ENCODE measurements at regions not wholly inside any gene's neighbourhood (a gene's known extent, or its start where the extent isn't known, plus 50 kb on each side); places are given as distances from the start of the nearest gene placed in this dataset.
"Not testable (repeated sequence)": the region's sequence is repeated elsewhere in the genome, so short reads cannot be mapped to it uniquely, and the experiment has no call there.

- TF ChIP-seq CTCF (IDR thresholded peaks at IDR 0.05) = no peak
- H3K4me3 Mint-ChIP-seq = no peak overlapping the region
- intact Hi-C loops (cut with micrococcal nuclease) = no loop called here
- peaks cover 4% of the 10 kb centered on the region for H3K27me3 Mint-ChIP-seq
- H3K27ac Mint-ChIP-seq = no peak overlapping the region
- ChIA-PET CTCF (no interaction called here), POLR2A (interaction anchor here (0.5 kb wide), 1 partner anchor 471 kb away, joined by 4 read pairs; no protein-coding TSS in a partner anchor)
- no peaks in the 10 kb centered on the region for H3K4me1 Mint-ChIP-seq
- peaks cover 9% of the 10 kb centered on the region for H3K9me3 Mint-ChIP-seq
- DNase-seq (no peak), ATAC-seq (ENCODE audit: low read depth) (no peak)
- H3K36me3 Mint-ChIP-seq (ENCODE audit: low read depth) = no peaks in the 10 kb centered on the region
These were observed 181.1 kb downstream of the HIPK3 start for GRCh38 chr11:33438301-33438700.

- ChIA-PET CTCF (no interaction called here), POLR2A (no interaction called here)
- no peaks in the 10 kb centered on the region for H3K4me1 Mint-ChIP-seq
These were observed 180.3 kb downstream of the HIPK3 start for GRCh38 chr11:33437529-33437928.

GRCh38 chr11:33435216-33435615, 178.0 kb downstream of the HIPK3 start:
- no peak for DNase-seq
- Mint-ChIP-seq H3K4me3 (no peak overlapping the region), H3K4me1 (no peaks in the 10 kb centered on the region), H3K36me3 (ENCODE audit: low read depth) (no peaks in the 10 kb centered on the region), H3K27ac (no peak overlapping the region), H3K27me3 (peaks cover 4% of the 10 kb centered on the region), H3K9me3 (peaks cover 12% of the 10 kb centered on the region)
- ATAC-seq (ENCODE audit: low read depth) = no peak
- CTCF ChIA-PET = no interaction called here
- POLR2A ChIA-PET = no interaction called here
- no peak for TF ChIP-seq CTCF (IDR thresholded peaks at IDR 0.05)
- intact Hi-C loops (cut with micrococcal nuclease) = no loop called here

More at GRCh38 chr11:33437529-33437928, 180.3 kb downstream of the HIPK3 start:
- Mint-ChIP-seq H3K36me3 (ENCODE audit: low read depth) (no peaks in the 10 kb centered on the region), H3K27ac (no peak overlapping the region), H3K27me3 (peaks cover under 1% of the 10 kb centered on the region), H3K4me3 (no peak overlapping the region), H3K9me3 (peaks cover 9% of the 10 kb centered on the region)
- intact Hi-C loops (cut with micrococcal nuclease) = no loop called here
- no peak for DNase-seq
- no peak for ATAC-seq (ENCODE audit: low read depth)
- no peak for TF ChIP-seq CTCF (IDR thresholded peaks at IDR 0.05)

DNA sequence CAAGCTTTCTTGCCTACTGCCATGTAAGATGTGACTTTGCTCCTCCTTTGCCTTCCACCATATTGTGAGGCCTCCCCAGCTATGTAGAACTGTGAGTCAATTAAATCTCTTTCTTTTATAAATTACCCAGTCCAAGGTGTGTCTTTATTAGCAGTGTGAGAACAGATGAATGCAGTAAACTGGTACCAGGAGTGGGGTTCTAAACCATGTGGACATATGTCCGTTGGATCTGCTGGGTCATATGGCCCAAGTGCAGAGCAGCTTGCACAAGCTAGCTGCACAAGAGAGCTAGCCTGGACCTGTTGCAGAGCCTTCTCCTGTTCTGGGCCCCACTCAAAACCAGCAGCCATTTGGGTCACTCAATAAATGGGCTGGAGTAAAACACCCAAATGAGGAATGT, 177.1 kb downstream of the HIPK3 start:
- DNase-seq (no peak), ATAC-seq (ENCODE audit: low read depth) (no peak)
- no peak for TF ChIP-seq CTCF (IDR thresholded peaks at IDR 0.05)
- CTCF ChIA-PET = no interaction called here
- intact Hi-C loops (cut with micrococcal nuclease) = no loop called here
- Mint-ChIP-seq H3K27ac (no peak overlapping the region), H3K4me1 (no peaks in the 10 kb centered on the region), H3K4me3 (no peak overlapping the region), H3K9me3 (peaks cover 12% of the 10 kb centered on the region), H3K27me3 (peaks cover 8% of the 10 kb centered on the region), H3K36me3 (ENCODE audit: low read depth) (no peaks in the 10 kb centered on the region)
- POLR2A ChIA-PET = no interaction called here

- POLR2A ChIA-PET; intact Hi-C loops (cut with micrococcal nuclease); H3K9me3 Mint-ChIP-seq; H3K4me1 Mint-ChIP-seq; H3K36me3 Mint-ChIP-seq (ENCODE audit: low read depth); H3K27ac Mint-ChIP-seq; H3K4me3 Mint-ChIP-seq; DNase-seq; CTCF ChIA-PET; ATAC-seq (ENCODE audit: low read depth): not testable (repeated sequence)
- H3K27me3 Mint-ChIP-seq = peaks cover 21% of the 10 kb centered on the region
These were observed 171.3 kb downstream of the HIPK3 start for GRCh38 chr11:33428435-33428834.

DNA sequence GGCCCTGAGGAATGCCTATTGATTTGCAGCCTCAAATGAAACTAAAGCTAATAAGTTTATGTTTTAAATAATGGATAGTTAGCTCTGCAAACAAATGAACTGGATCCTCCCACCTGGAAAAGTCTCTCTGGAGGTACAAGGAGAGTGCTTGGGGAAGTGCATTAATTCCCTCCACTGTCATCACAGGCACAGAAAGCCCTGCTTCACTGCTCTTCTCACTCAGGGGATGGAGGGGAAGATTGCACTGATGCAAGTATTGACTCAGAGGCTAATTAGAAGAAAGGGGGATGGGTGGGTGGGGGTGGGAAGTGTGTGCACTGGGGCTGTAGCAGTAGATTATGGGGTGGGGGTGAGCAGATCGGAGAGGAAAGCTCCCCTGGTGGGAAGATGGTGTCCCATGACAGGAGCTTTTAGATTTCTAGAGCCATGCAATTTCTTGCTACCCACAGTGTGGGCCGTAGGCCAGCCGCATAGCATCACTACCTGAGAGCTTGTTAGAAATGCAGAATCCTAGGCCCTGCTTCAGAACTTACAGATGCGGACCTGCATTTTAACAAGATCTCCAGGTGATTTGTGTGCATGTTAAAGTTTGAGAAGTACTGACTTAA, 163.9 kb downstream of the HIPK3 start:
- Mint-ChIP-seq H3K4me3 (no peak overlapping the region), H3K27ac (no peak overlapping the region)
- DNase-seq = no peak

More for the DNA sequence above, 163.9 kb downstream of the HIPK3 start:
- Mint-ChIP-seq H3K9me3 (no peaks in the 10 kb centered on the region), H3K36me3 (ENCODE audit: low read depth) (no peaks in the 10 kb centered on the region), H3K4me1 (no peaks in the 10 kb centered on the region), H3K27me3 (peaks cover 11% of the 10 kb centered on the region)
- CTCF ChIA-PET = no interaction called here
- no peak for ATAC-seq (ENCODE audit: low read depth)
- POLR2A ChIA-PET = no interaction called here
- no peak for TF ChIP-seq CTCF (IDR thresholded peaks at IDR 0.05)
- intact Hi-C loops (cut with micrococcal nuclease) = no loop called here

All from activated B cell treated with CpG ODN at 0.5 μM for 24 hours (primary cell).